Pancreas (tissue), 10 donors: ENCODE measurements at regions not wholly inside any gene's neighbourhood (a gene's known extent, or its start where the extent isn't known, plus 50 kb on each side); places are given as distances from the start of the nearest gene placed in this dataset.

Experiments
- ATAC-seq, 4 donors: fragments of 200-7000 bp; cut with Tn5 transposase; one replicate each; pipeline versions ENCODE4 v1.8.0 to v1.9.1; 2020; ENCODE audit warnings: mild to moderate bottlenecking in 4 of 4, moderate library complexity in 4 of 4
- DNase-seq, 6 donors: peaks; one replicate each; pipeline ENCODE4 v3.0.0-alpha.2; 2020
- FAIRE-seq: peaks from 2 replicates; lab custom pipeline; 2012; peaks lifted over from hg19 to GRCh38; lab: Jason Lieb, UNC
- H3K27ac ChIP-seq, 4 donors: fragments of 200-600 bp; sonication (generic); 1 replicate in 3 of 4; 2 replicates in 1 of 4; pipeline versions ENCODE4 v1.5.0 to v1.8.0; 2020
- H3K27me3 ChIP-seq, 4 donors: fragments of 200-600 bp; one replicate each; pipeline ENCODE4 v1.8.0; 2021
- H3K36me3 ChIP-seq, 3 donors: fragments of 200-600 bp; sonication (generic) in 1 of 3; one replicate each; pipeline versions ENCODE4 v1.5.0 to v1.8.0; 2020 to 2021
- H3K4me1 ChIP-seq, 3 donors: fragments of 200-600 bp; one replicate each; pipeline ENCODE4 v1.8.0; 2021
- H3K4me3 ChIP-seq, 4 donors: fragments of 200-600 bp; sonication (generic) in 2 of 4; one replicate each; pipeline versions ENCODE4 v1.5.0 to v1.8.0; 2020 to 2021
- H3K9me3 ChIP-seq, 4 donors: fragments of 200-600 bp; one replicate each; pipeline ENCODE4 v1.8.0; 2021
- CTCF ChIP-seq, 4 donors: fragments of 200-600 bp; sonication (generic) in 3 of 4; IDR thresholded peaks; one replicate each; pipeline versions ENCODE4 v1.5.0 to v1.8.0; 2021; ENCODE audit warnings: antibody characterized with exemption in 4 of 4
- WGBS, 2 donors: extraction: QIAGEN DNeasy Blood & Tissue Kit; methylation state at CpG; one replicate each; pipeline ENCODE4 v1.1.7; 2013; 5-methylcytosine and 5-hydroxymethylcytosine counted together
- intact Hi-C, 3 donors: fragments of 100-400 bp; cut with DNase I; formaldehyde crosslinking; loops; one replicate each; pipeline versions ENCODE4 v1.11.1 to v1.14.2; 2022
- donor health status: healthy with polysubstance abuse.
- donor health status: DM: no; HTN: no; CAD: no; lungs with moderate emphysema.
- donor health status: DM: no; HTN: no; CAD: no.
- donor health status: control.
- donor health status: control.
- donor health status: Bipolar disorder and iron deficiency.
- donor health status: DM: yes; HTN: yes; CAD: no.
- donor health status: DM: no; HTN: no; CAD: no.
- donor health status: DM: no; HTN: no; CAD: no.
- donor health status: DM: yes; HTN: yes; CAD: no.

GRCh38 chr4:96139251-96139929 lies 299.5 kb downstream of the PDHA2 start:
- Histone ChIP-seq H3K36me3 (no peaks in the 10 kb centered on the region), H3K4me3 (no peak overlapping the region), H3K9me3 (no peaks in the 10 kb centered on the region), H3K27me3 (no peaks in the 10 kb centered on the region), H3K27ac (no peak overlapping the region), H3K4me1 (no peaks in the 10 kb centered on the region)
- TF ChIP-seq CTCF (IDR thresholded peaks at IDR 0.05): no peak
- ATAC-seq (no peak), DNase-seq (no peak), FAIRE-seq (no peak)
- intact Hi-C loops: no loop called here
- WGBS, 2 donors: 94 to 97% methylated on average over 14 of the region's 14 CpGs

- no peaks in the 10 kb centered on the region for H3K9me3 ChIP-seq
- no peak overlapping the region for H3K27ac ChIP-seq
- 73 to 88% methylated on average over 1 of the region's 1 CpG for WGBS, 2 donors
- no peak for ATAC-seq
- no peak for FAIRE-seq
- no peak overlapping the region for H3K4me3 ChIP-seq
- intact Hi-C loops: no loop called here
- TF ChIP-seq CTCF (IDR thresholded peaks at IDR 0.05): no peak
- H3K4me1 ChIP-seq: no peaks in the 10 kb centered on the region
- H3K27me3 ChIP-seq: no peaks in the 10 kb centered on the region
- H3K36me3 ChIP-seq: no peaks in the 10 kb centered on the region
- DNase-seq: no peak
These were observed 305.7 kb downstream of the PDHA2 start for GRCh38 chr4:96145601-96146000.

GRCh38 chr4:96146686-96147085 lies 306.8 kb downstream of the PDHA2 start:
- FAIRE-seq (no peak), ATAC-seq (no peak)

GRCh38 chr4:96149894-96150293 lies 310.0 kb downstream of the PDHA2 start:
- FAIRE-seq: no peak
- no peak for DNase-seq
- intact Hi-C loops: no loop called here
- no peaks in the 10 kb centered on the region for H3K36me3 ChIP-seq
- 88 to 91% methylated on average over 6 of the region's 6 CpGs for WGBS, 2 donors
- no peaks in the 10 kb centered on the region for H3K4me1 ChIP-seq
- TF ChIP-seq CTCF (IDR thresholded peaks at IDR 0.05): no peak
- ATAC-seq: no peak
- H3K27ac ChIP-seq: no peak overlapping the region
- no peak overlapping the region for H3K4me3 ChIP-seq
- H3K9me3 ChIP-seq: no peaks in the 10 kb centered on the region
- H3K27me3 ChIP-seq: no peaks in the 10 kb centered on the region

More at GRCh38 chr4:96146686-96147085, 306.8 kb downstream of the PDHA2 start:
- intact Hi-C loops: no loop called here
- H3K27ac ChIP-seq: no peak overlapping the region
- H3K9me3 ChIP-seq: no peaks in the 10 kb centered on the region
- DNase-seq: no peak
- no peak overlapping the region for H3K4me3 ChIP-seq
- no peaks in the 10 kb centered on the region for H3K27me3 ChIP-seq
- no peaks in the 10 kb centered on the region for H3K36me3 ChIP-seq
- TF ChIP-seq CTCF (IDR thresholded peaks at IDR 0.05): no peak
- H3K4me1 ChIP-seq: no peaks in the 10 kb centered on the region

- 30 to 36% methylated on average over 2 of the region's 2 CpGs for WGBS, 2 donors
- no peak overlapping the region for H3K4me3 ChIP-seq
- no peaks in the 10 kb centered on the region for H3K4me1 ChIP-seq
- no peak for ATAC-seq
- no peaks in the 10 kb centered on the region for H3K36me3 ChIP-seq
- no peak overlapping the region for H3K27ac ChIP-seq
- no peak for TF ChIP-seq CTCF (IDR thresholded peaks at IDR 0.05)
- H3K27me3 ChIP-seq: no peaks in the 10 kb centered on the region
- FAIRE-seq: no peak
- H3K9me3 ChIP-seq: no peaks in the 10 kb centered on the region
- DNase-seq: no peak
- intact Hi-C loops: no loop called here
These were observed 310.6 kb downstream of the PDHA2 start for GRCh38 chr4:96150466-96150865.
